ENCODE measurements at regions not wholly inside any gene's neighbourhood (a gene's known extent, or its start where the extent isn't known, plus 50 kb on each side); places are given as distances from the start of the nearest gene placed in this dataset.
"Not testable (repeated sequence)": the region's sequence is repeated elsewhere in the genome, so short reads cannot be mapped to it uniquely, and the experiment has no call there.

- no peak for FAIRE-seq
- TF ChIP-seq CTCF (IDR thresholded peaks at IDR 0.05; ENCODE audit: insufficient read depth, missing control alignments): no peak
- no peak for DNase-seq (ENCODE audit: insufficient read length, low spot score)
Measured at GRCh38 chr4:138344851-138345250, 102.7 kb upstream of the SLC7A11 start.

- no peak for DNase-seq (ENCODE audit: insufficient read length, low spot score)
- no peak for TF ChIP-seq CTCF (IDR thresholded peaks at IDR 0.05; ENCODE audit: insufficient read depth, missing control alignments)
- FAIRE-seq: no peak
Measured at GRCh38 chr4:138344054-138344453, 101.9 kb upstream of the SLC7A11 start.

- TF ChIP-seq CTCF (IDR thresholded peaks at IDR 0.05; ENCODE audit: insufficient read depth, missing control alignments): no peak
- FAIRE-seq (no peak), DNase-seq (ENCODE audit: insufficient read length, low spot score) (no peak)
Measured at GRCh38 chr4:138341739-138342415, 99.7 kb upstream of the SLC7A11 start.

GRCh38 chr4:138338840-138339239, 96.7 kb upstream of the SLC7A11 start:
- FAIRE-seq: no peak
- DNase-seq (ENCODE audit: insufficient read length, low spot score): no peak
- no peak for TF ChIP-seq CTCF (IDR thresholded peaks at IDR 0.05; ENCODE audit: insufficient read depth, missing control alignments)

- DNase-seq (ENCODE audit: insufficient read length, low spot score); FAIRE-seq: not testable (repeated sequence)
Measured at GRCh38 chr4:138338222-138338621, 96.1 kb upstream of the SLC7A11 start.

- DNase-seq (ENCODE audit: insufficient read length, low spot score) (no peak), FAIRE-seq (no peak)
- no peak for TF ChIP-seq CTCF (IDR thresholded peaks at IDR 0.05; ENCODE audit: insufficient read depth, missing control alignments)
Measured at GRCh38 chr4:138334346-138335016, 92.3 kb upstream of the SLC7A11 start.

- not testable (repeated sequence) for FAIRE-seq; DNase-seq (ENCODE audit: insufficient read length, low spot score)
Measured at GRCh38 chr4:138332415-138332814, 90.3 kb upstream of the SLC7A11 start.

- TF ChIP-seq CTCF (IDR thresholded peaks at IDR 0.05; ENCODE audit: insufficient read depth, missing control alignments): no peak
- FAIRE-seq (peak; percentile 61), DNase-seq (ENCODE audit: insufficient read length, low spot score) (peak; percentile 8)
Measured at GRCh38 chr4:138330531-138330930, 88.4 kb upstream of the SLC7A11 start.
